Activated CD8-positive, alpha-beta memory T cell treated with anti-CD3 and anti-CD28 coated beads, Interleukin-2, amount 10 ng/mL, durations not matched to agents 7 days and 5 days (primary cell): ENCODE measurements at regions not wholly inside any gene's neighbourhood (a gene's known extent, or its start where the extent isn't known, plus 50 kb on each side); places are given as distances from the start of the nearest gene placed in this dataset.
"Not testable (repeated sequence)": the region's sequence is repeated elsewhere in the genome, so short reads cannot be mapped to it uniquely, and the experiment has no call there.

Source experiments
- ATAC-seq: fragments of 150-1000 bp; cut with Tn5 transposase; one replicate; pipeline ENCODE4 v1.10.0; 2021; ENCODE audit warnings: moderate library complexity
- CTCF ChIA-PET: fragments of 350-600 bp; sonication (Branson Sonifier 250); formaldehyde crosslinking; loops from one replicate; lab custom pipeline; 2021; ENCODE audit warnings: antibody characterized with exemption; lab: Charles Lee
- DNase-seq: peaks from one replicate; pipeline ENCODE4 v3.0.0-alpha.2; 2020
- H3K27ac Mint-ChIP-seq: one replicate; pipeline ENCODE4 v1.8.0; 2021; ENCODE audit warnings: mild to moderate bottlenecking, mixed read lengths
- H3K27me3 Mint-ChIP-seq: one replicate; pipeline ENCODE4 v1.8.0; 2021; ENCODE audit warnings: mixed read lengths
- H3K36me3 Mint-ChIP-seq: one replicate; pipeline ENCODE4 v1.8.0; 2021; ENCODE audit warnings: mild to moderate bottlenecking, mixed read lengths
- H3K4me1 Mint-ChIP-seq: one replicate; pipeline ENCODE4 v1.8.0; 2021; ENCODE audit warnings: mixed read lengths
- H3K4me3 Mint-ChIP-seq: one replicate; pipeline ENCODE4 v1.8.0; 2021; ENCODE audit warnings: mild to moderate bottlenecking, moderate library complexity, mixed read lengths
- H3K9me3 Mint-ChIP-seq: one replicate; pipeline ENCODE4 v1.8.0; 2022; ENCODE audit warnings: low read depth, mixed read lengths

DNA sequence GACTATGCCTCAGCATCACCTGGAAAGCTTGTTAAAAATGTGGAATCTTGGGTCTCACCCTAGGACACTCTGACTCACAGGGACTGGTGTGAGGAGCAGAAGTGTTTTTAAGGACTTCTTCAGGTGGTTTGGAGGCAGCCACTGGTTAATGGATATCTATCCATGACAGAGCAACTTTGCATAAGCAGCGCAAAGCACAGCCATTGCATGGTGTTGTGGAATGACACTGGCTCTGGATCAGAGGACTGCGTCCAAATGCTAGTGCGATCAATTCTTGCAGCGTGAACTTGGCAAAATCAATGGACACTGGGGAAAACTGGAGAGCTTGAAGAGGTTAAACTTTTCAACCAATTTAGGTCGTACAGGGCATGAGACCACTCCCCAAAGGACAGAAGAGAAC lies 116.8 kb upstream of the FAM78B start:
- no peaks in the 10 kb centered on the region for H3K27me3 Mint-ChIP-seq
- CTCF ChIA-PET, result no interaction called here
- H3K9me3 Mint-ChIP-seq, result no peaks in the 10 kb centered on the region
- no peak overlapping the region for H3K27ac Mint-ChIP-seq
- no peak overlapping the region for H3K4me3 Mint-ChIP-seq
- no peaks in the 10 kb centered on the region for H3K4me1 Mint-ChIP-seq
- ATAC-seq (no peak), DNase-seq (no peak)
- no peaks in the 10 kb centered on the region for H3K36me3 Mint-ChIP-seq

DNA sequence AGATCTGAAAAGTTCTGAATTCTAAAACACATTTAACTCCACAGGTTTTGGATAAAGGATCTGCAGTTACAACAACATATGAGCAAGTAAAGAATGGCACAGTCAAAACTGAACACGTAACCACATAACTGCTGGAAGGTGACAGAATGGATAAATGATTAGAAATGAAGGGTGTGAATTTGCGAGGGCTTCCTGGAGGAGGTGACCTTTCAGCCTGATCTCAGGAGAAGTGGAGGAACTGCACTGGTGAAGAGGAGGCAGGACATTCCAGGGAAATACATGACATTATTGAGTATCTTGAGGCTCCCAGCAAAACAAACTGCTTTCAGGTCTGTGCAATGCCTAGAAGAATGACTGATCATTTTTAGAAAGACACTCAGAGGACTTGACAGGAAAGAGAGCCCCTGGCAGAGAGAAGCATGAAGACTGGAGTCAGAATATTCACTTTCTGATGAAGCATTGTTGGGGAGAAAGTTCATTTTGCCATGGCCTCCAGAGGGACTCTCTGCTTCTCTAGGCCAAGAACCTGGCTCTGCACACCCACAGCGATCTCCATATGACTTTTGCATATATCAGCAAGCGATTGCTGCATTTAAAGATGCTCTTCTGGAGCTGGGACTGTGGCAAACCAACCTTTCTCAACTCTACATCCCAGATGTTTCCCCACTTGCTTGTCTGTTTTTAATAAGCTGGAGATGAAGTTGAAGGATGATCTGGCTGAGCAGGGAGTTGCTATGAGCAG lies 122.7 kb upstream of the FAM78B start:
- CTCF ChIA-PET, result no interaction called here
- DNase-seq (no peak), ATAC-seq (no peak)
- Mint-ChIP-seq H3K27ac (no peak overlapping the region), H3K4me1 (no peaks in the 10 kb centered on the region), H3K9me3 (no peaks in the 10 kb centered on the region), H3K36me3 (no peaks in the 10 kb centered on the region), H3K27me3 (no peaks in the 10 kb centered on the region), H3K4me3 (no peak overlapping the region)

DNA sequence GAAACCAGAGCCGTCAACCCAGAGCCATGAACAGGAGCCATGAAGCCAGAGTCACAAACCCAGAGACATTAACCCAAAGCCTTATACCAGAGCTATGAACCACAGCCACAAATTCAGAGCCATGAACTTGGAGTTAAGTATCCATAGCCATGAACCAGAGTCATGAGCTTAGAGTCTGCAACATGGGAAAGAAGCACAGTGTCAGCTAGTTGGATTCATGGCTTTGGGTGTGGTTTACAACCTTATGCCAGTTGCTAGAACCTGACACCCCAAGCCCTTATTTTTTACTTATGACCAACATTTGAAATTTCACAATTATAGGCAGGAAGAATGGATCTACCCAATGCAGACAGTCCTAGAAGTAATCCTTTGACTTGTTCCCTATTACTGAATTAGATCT lies 128.9 kb upstream of the FAM78B start:
- CTCF ChIA-PET, result no interaction called here

DNA sequence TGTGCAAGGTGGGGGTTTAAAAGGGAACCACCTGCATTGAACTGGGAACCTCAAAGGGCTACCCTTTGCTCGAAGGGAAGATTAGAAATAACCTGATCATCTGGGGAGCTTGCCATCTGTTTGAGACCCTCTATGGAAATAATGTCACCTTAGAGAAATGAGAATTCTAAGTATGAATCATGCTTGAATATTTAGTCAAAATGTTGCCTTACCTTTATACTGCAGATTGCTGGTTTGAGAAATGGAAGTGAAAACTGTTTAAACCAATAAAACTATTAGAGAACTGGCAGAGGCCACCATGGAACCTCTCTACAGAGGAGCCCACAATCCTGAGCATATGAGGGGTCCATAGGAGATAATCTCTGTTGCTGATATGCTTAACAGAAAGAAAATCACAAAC lies 131.2 kb upstream of the FAM78B start:
- no peak for ATAC-seq

More for the DNA sequence above, 128.9 kb upstream of the FAM78B start:
- DNase-seq, result no peak
- no peak for ATAC-seq
- no peaks in the 10 kb centered on the region for H3K9me3 Mint-ChIP-seq
- no peak overlapping the region for H3K4me3 Mint-ChIP-seq
- H3K27me3 Mint-ChIP-seq, result no peaks in the 10 kb centered on the region
- H3K27ac Mint-ChIP-seq, result no peak overlapping the region
- H3K4me1 Mint-ChIP-seq, result no peaks in the 10 kb centered on the region
- H3K36me3 Mint-ChIP-seq, result no peaks in the 10 kb centered on the region

DNA sequence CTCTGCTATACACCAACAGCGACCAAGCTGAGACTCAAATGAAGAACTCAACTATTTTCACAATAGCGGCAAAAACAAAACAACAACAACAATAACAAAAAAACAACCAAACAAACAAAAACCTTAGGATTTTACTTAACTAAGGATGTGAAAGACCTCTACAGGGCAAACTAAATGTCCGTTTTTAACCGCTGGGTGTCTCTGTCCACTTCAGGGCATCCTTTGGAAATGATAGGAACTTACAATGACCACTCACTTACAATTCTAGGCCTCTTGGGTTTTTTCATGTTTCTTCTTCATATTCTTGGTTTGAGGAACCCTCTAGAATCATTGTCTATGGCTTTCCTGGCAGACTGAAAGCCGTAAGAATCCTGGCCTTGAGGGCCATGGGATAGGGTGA lies 134.0 kb upstream of the FAM78B start:
- no peak for DNase-seq
- no peak for ATAC-seq
- H3K4me1 Mint-ChIP-seq, result no peaks in the 10 kb centered on the region
- H3K27me3 Mint-ChIP-seq, result no peaks in the 10 kb centered on the region
- no peak overlapping the region for H3K27ac Mint-ChIP-seq
- no peaks in the 10 kb centered on the region for H3K36me3 Mint-ChIP-seq
- CTCF ChIA-PET, result no interaction called here
- H3K9me3 Mint-ChIP-seq, result no peaks in the 10 kb centered on the region
- no peak overlapping the region for H3K4me3 Mint-ChIP-seq

More for the DNA sequence above, 131.2 kb upstream of the FAM78B start:
- Mint-ChIP-seq H3K4me1 (no peaks in the 10 kb centered on the region), H3K9me3 (no peaks in the 10 kb centered on the region), H3K27ac (no peak overlapping the region), H3K4me3 (no peak overlapping the region), H3K27me3 (no peaks in the 10 kb centered on the region), H3K36me3 (no peaks in the 10 kb centered on the region)
- CTCF ChIA-PET, result no interaction called here
- no peak for DNase-seq

DNA sequence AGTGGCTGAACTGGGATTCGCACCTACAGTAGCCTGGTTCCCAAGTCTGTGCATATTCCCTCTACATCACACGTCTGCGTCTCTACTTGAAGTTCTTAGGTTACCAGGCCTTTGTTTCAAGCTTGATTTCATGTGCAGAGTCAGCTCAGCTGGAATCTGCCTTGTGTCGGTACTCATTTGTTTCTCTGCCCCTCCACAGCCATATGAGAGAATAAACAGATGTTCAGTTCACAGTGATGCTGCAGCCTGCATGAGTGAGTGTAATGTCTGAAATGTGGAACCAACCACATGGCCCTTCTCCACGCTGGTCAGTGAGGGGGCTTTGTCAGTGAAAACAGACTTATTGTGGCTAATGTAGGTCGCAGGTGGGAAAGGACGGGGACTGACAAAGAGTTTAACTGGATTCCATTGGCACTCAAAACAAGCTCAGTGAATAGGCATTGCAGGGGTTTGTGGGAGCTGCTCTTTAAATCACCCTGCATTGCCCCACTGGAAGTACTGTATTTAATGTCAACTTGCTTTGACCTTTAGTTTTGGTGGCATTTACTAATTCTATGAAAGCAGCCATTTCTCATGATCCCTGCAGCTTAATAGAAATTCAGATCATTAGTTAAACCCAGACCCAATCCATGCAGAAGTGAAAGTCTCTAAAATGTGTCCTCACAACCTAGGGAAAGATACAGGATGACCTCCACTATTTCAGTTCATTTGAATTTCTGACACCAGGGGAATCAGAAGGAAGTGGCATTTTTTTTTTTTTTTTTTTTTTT lies 136.4 kb upstream of the FAM78B start:
- no peaks in the 10 kb centered on the region for H3K9me3 Mint-ChIP-seq
- no peak overlapping the region for H3K27ac Mint-ChIP-seq
- ATAC-seq, result no peak

DNA sequence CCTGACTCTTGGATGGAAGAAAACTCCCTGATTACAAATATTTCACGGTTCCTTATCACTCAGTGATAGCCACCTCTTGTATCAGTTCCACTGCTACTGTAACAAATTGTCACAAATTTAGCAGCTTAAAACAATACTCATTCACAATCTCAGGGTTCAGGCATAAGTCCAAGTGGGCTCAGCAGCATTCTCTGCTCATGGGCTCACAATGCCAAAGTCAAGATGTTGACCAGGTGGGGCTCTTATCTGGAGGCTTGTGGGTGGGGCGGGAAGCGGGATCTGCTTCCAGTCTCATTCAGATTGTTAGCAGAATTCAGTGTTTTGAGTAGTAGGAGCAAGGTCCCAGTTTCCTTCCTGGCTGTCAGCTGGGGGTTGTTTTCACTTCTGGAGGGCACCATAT lies 137.3 kb upstream of the FAM78B start:
- Mint-ChIP-seq H3K36me3 (no peaks in the 10 kb centered on the region), H3K4me1 (no peaks in the 10 kb centered on the region), H3K9me3 (no peaks in the 10 kb centered on the region), H3K27me3 (no peaks in the 10 kb centered on the region), H3K27ac (no peak overlapping the region), H3K4me3 (no peak overlapping the region)
- CTCF ChIA-PET, result no interaction called here
- ATAC-seq (no peak), DNase-seq (no peak)

More for the DNA sequence above, 136.4 kb upstream of the FAM78B start:
- Mint-ChIP-seq H3K4me1 (no peaks in the 10 kb centered on the region), H3K27me3 (no peaks in the 10 kb centered on the region), H3K4me3 (no peak overlapping the region), H3K36me3 (no peaks in the 10 kb centered on the region)
- DNase-seq, result no peak
- CTCF ChIA-PET, result no interaction called here

DNA sequence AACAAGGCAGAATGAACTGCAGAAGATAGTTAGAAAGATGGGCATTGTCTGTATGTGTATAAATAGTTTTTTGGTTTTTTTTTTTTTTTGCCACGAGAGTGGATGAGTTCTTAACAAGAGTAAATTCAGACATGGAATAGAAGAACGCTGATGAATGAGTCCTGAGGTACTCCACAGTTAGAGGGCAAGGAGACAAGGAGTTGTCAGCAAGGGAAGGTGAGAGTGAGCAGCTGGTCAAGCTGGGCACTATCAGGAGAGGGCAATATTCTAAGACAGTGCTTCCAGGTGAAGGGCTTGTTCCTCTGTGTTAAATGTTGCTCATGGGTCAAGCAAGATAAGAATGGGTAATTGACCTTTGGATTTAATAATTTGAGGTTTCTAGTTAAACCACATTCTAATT lies 138.6 kb upstream of the FAM78B start:
- Mint-ChIP-seq H3K9me3 (no peaks in the 10 kb centered on the region), H3K4me1 (no peaks in the 10 kb centered on the region), H3K36me3 (no peaks in the 10 kb centered on the region), H3K27ac (no peak overlapping the region), H3K27me3 (no peaks in the 10 kb centered on the region), H3K4me3 (no peak overlapping the region)
- ATAC-seq (no peak), DNase-seq (no peak)
- CTCF ChIA-PET, result no interaction called here

DNA sequence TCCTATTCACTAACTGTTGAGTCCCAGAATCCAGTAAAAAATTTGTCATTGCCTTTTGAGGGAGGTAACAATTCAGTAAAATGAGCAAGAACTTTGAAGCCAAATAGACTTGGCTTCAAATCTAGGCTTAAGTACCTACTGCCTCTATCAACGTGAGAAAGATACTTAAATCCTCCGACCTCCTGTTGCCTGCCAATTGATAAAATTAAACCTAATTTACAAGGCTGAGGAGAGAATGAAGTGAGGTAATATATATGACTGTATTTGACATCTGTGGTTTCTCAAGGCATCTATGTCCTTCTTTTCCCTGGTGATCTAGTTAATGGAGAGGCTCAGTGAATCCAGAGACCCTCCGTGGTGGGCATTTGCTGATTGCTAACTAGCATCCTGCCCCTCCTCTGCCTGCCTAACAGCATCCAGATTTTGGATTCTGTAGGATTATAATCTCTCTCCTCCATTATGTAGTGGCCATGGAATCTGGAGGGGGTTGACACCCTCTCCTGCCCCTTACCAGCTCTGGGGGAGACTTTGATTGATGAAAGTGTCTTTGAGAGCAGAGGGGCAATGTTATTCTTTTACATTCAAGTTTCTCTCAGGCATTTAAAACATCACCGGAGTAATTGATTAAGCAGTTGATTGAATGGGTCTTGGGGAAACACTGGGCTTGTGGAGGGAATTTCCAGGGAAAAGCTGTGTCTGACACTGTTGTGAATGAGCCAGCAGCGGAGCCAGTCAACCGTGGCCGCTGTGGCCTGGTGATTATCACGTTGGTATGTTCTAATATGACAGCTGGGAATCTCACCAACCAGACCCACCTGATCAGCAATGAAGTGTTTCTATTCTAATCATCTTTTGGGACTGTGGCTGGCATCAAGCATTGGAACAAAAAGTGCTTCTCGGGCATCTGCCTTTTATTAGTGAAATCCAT lies 140.7 kb upstream of the FAM78B start:
- no peaks in the 10 kb centered on the region for H3K9me3 Mint-ChIP-seq
- DNase-seq, result no peak
- H3K4me3 Mint-ChIP-seq, result no peak overlapping the region
- no peaks in the 10 kb centered on the region for H3K27me3 Mint-ChIP-seq
- no peak overlapping the region for H3K27ac Mint-ChIP-seq
- no peaks in the 10 kb centered on the region for H3K4me1 Mint-ChIP-seq
- H3K36me3 Mint-ChIP-seq, result no peaks in the 10 kb centered on the region
- ATAC-seq, result no peak
- CTCF ChIA-PET, result no interaction called here

DNA sequence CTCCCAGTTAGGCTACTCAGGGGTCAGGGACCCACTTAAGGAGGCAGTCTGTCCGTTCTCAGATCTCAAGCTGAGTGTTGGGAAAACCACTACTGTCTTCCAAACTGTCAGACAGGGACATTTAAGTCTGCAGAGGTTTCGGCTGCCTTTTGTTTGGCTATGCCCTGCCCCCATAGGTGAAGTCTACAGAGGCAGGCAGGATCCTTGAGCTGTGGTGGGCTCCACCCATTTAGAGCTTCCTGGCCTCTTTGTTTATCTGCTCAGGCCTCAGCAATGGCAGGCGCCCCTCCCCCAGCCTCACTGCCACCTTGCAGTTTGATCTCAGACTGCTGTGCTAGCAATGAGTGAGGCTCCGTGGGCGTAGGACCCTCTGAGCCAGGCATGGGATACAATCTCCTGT lies 149.5 kb upstream of the FAM78B start:
- H3K27ac Mint-ChIP-seq, CTCF ChIA-PET: not testable (repeated sequence)

DNA sequence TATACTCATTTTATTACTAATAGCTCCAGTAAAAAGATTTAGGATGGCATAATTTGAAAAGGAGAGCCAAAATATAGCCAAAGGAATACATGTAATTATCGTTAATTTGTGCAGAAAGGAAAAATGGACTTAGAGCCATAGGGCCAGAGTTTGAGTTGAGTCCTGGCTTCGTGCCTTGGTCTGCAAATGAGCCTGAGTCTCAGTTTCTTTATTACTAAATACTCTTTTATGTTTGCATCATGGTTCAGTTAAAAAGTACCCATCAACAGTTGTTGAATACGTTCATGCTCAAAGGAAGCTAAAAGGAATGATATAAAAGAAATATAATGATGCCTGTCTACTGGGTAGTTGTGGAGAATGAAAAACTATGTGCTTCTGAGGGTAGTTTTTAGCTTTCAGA lies 155.7 kb upstream of the FAM78B start:
- DNase-seq (no peak), ATAC-seq (no peak)
- H3K9me3 Mint-ChIP-seq, result no peaks in the 10 kb centered on the region
- CTCF ChIA-PET, result no interaction called here
- no peaks in the 10 kb centered on the region for H3K27me3 Mint-ChIP-seq
- no peaks in the 10 kb centered on the region for H3K4me1 Mint-ChIP-seq
- H3K27ac Mint-ChIP-seq, result no peak overlapping the region
- no peak overlapping the region for H3K4me3 Mint-ChIP-seq
- H3K36me3 Mint-ChIP-seq, result no peaks in the 10 kb centered on the region

More for the DNA sequence above, 149.5 kb upstream of the FAM78B start:
- not testable (repeated sequence) for H3K4me3 Mint-ChIP-seq, H3K27me3 Mint-ChIP-seq, H3K36me3 Mint-ChIP-seq, H3K4me1 Mint-ChIP-seq, ATAC-seq, DNase-seq, H3K9me3 Mint-ChIP-seq

DNA sequence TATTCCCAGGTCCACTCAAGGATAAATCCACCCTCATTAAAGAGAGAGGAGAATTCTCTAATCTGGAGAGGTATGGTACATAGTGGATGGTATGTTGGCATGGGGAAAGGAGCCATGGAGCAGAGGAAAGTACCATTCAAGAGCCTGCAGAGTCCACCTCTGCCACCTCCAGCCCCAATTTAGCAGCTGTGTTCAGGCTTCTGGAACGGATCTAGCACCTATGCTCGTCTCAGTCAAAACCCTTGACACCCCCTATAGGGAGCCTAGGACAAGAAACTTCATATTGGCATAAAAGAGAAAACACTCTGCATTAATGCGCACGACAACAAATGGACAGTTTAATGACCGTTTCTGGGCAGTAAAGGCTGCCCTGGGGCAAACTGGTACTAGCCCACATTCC lies 161.1 kb upstream of the FAM78B start:
- CTCF ChIA-PET, result interaction anchor here (0.6 kb wide), 1 partner anchor 23 kb away, joined by 4 read pairs; no protein-coding TSS in a partner anchor
- no peaks in the 10 kb centered on the region for H3K9me3 Mint-ChIP-seq
- H3K4me3 Mint-ChIP-seq, result no peak overlapping the region
- no peak overlapping the region for H3K27ac Mint-ChIP-seq
- DNase-seq (no peak), ATAC-seq (no peak)
- H3K4me1 Mint-ChIP-seq, result no peaks in the 10 kb centered on the region
- H3K36me3 Mint-ChIP-seq, result no peaks in the 10 kb centered on the region
- H3K27me3 Mint-ChIP-seq, result peaks cover 7% of the 10 kb centered on the region

DNA sequence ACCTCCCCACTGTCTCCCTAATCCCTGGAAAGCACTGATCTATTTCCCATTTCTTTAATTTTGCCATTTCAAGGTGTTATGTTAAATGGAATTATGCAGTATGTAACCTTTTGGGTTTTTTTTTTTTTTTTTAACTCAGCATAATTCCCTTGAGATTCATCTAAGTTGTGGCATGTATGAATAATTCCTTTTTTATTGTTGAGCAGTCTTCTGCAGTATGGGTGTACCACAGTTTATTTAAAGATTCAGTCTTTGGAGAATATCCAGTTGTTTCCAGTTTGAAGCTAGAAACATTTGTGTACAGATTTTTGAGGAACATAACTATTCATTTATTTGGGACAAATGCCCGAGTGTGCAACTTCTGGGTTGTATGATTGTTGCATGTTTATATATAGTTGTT lies 162.2 kb upstream of the FAM78B start:
- no peaks in the 10 kb centered on the region for H3K36me3 Mint-ChIP-seq

More for the DNA sequence above, 162.2 kb upstream of the FAM78B start:
- H3K4me3 Mint-ChIP-seq, result no peak overlapping the region
- no peak overlapping the region for H3K27ac Mint-ChIP-seq
- CTCF ChIA-PET, result no interaction called here
- DNase-seq (no peak), ATAC-seq (no peak)
- H3K9me3 Mint-ChIP-seq, result no peaks in the 10 kb centered on the region
- H3K27me3 Mint-ChIP-seq, result peaks cover 7% of the 10 kb centered on the region
- H3K4me1 Mint-ChIP-seq, result no peaks in the 10 kb centered on the region
